GM19240 (cell line): ENCODE measurements at regions not wholly inside any gene's neighbourhood (a gene's known extent, or its start where the extent isn't known, plus 50 kb on each side); places are given as distances from the start of the nearest gene placed in this dataset.

Experiments used
- DNase-seq: peaks from one replicate; pipeline ENCODE4 v3.0.0; 2011; ENCODE audit warnings: low spot score; ENCODE audit not compliant: insufficient read length

- no peak for DNase-seq
Observed at GRCh38 chr20:56955680-56956079, 310.8 kb downstream of the BMP7 start.

- DNase-seq: no peak
Observed at GRCh38 chr20:56956534-56956933, 309.9 kb downstream of the BMP7 start.

GRCh38 chr20:56957737-56958553 lies 308.5 kb downstream of the BMP7 start:
- no peak for DNase-seq

- no peak for DNase-seq
Observed at GRCh38 chr20:56964901-56965300, 301.5 kb downstream of the BMP7 start.

- DNase-seq: no peak
Observed at GRCh38 chr20:56967916-56968315, 298.5 kb downstream of the BMP7 start.

GRCh38 chr20:56968376-56969048 lies 297.9 kb downstream of the BMP7 start:
- DNase-seq: no peak

GRCh38 chr20:56974499-56975250 lies 291.8 kb downstream of the BMP7 start:
- no peak for DNase-seq

- DNase-seq: no peak
Observed at GRCh38 chr20:56975838-56976237, 290.6 kb downstream of the BMP7 start.

GRCh38 chr20:56976336-56976735 lies 290.1 kb downstream of the BMP7 start:
- DNase-seq: no peak

- DNase-seq: no peak
Observed at GRCh38 chr20:56978475-56978874, 288.0 kb downstream of the BMP7 start.

- no peak for DNase-seq
Observed at GRCh38 chr20:56979125-56979524, 287.3 kb downstream of the BMP7 start.

GRCh38 chr20:56981301-56981700 lies 285.1 kb downstream of the BMP7 start:
- no peak for DNase-seq

GRCh38 chr20:56983813-56984212 lies 282.6 kb downstream of the BMP7 start:
- DNase-seq: no peak

GRCh38 chr20:56985066-56985685 lies 281.3 kb downstream of the BMP7 start:
- no peak for DNase-seq

GRCh38 chr20:56986476-56986875 lies 280.0 kb downstream of the BMP7 start:
- DNase-seq: no peak

GRCh38 chr20:56986931-56987720 lies 279.3 kb downstream of the BMP7 start:
- DNase-seq: no peak

GRCh38 chr20:56987986-56988385 lies 278.5 kb downstream of the BMP7 start:
- DNase-seq: no peak

GRCh38 chr20:56988446-56988845 lies 278.0 kb downstream of the BMP7 start:
- no peak for DNase-seq

- no peak for DNase-seq
Observed at GRCh38 chr20:56989516-56989915, 276.9 kb downstream of the BMP7 start.

GRCh38 chr20:56993020-56993559 lies 273.4 kb downstream of the BMP7 start:
- DNase-seq: no peak

GRCh38 chr20:56994006-56994405 lies 272.4 kb downstream of the BMP7 start:
- no peak for DNase-seq
